Neural progenitor cell (in vitro differentiated cells): ENCODE measurements at regions not wholly inside any gene's neighbourhood (a gene's known extent, or its start where the extent isn't known, plus 50 kb on each side); places are given as distances from the start of the nearest gene placed in this dataset.

Experiments used
- DNase-seq: peaks from one replicate; pipeline ENCODE4 v3.0.0-alpha.2; 2016; ENCODE audit warnings: low spot score
- H2AFZ ChIP-seq: fragments of 200-600 bp; sonication (generic); replicated peaks from 2 replicates; pipeline ENCODE4 v1.6.1; 2016; ENCODE audit warnings: antibody characterized with exemption
- H3F3A ChIP-seq: fragments of 200-600 bp; sonication (generic); 2 replicates; pipeline ENCODE4 v1.6.1; 2016; ENCODE audit warnings: antibody characterized with exemption, low read depth
- H3K27ac ChIP-seq: fragments of 200-600 bp; sonication (generic); 2 replicates; pipeline ENCODE4 v1.5.1; 2016; ENCODE audit warnings: mild to moderate bottlenecking
- H3K27me3 ChIP-seq: fragments of 200-600 bp; sonication (generic); 2 replicates; pipeline ENCODE4 v1.6.1; 2016; ENCODE audit warnings: mild to moderate bottlenecking, moderate library complexity
- H3K36me3 ChIP-seq: fragments of 200-600 bp; sonication (generic); 2 replicates; pipeline ENCODE4 v1.5.1; 2016
- H3K4me1 ChIP-seq: fragments of 200-600 bp; sonication (generic); 2 replicates; pipeline ENCODE4 v1.6.1; 2016; ENCODE audit warnings: mixed run types
- H3K4me2 ChIP-seq: fragments of 200-600 bp; sonication (generic); 2 replicates; pipeline ENCODE4 v1.6.1; 2016
- H3K4me3 ChIP-seq: fragments of 200-600 bp; sonication (generic); 2 replicates; pipeline ENCODE4 v1.5.1; 2016
- H3K79me2 ChIP-seq: fragments of 200-600 bp; sonication (generic); 2 replicates; pipeline ENCODE4 v1.6.1; 2016; ENCODE audit warnings: low read depth
- H3K9ac ChIP-seq: fragments of 200-600 bp; sonication (generic); 2 replicates; pipeline ENCODE4 v1.6.1; 2016
- H3K9me3 ChIP-seq: fragments of 200-600 bp; sonication (generic); 2 replicates; pipeline ENCODE4 v1.5.1; 2016; ENCODE audit warnings: low read depth
- H4K20me1 ChIP-seq: fragments of 200-600 bp; sonication (generic); 2 replicates; pipeline ENCODE4 v1.6.1; 2016; ENCODE audit warnings: low read depth
- H3K27ac Mint-ChIP-seq: 3 replicates; pipeline ENCODE4 v1.8.0; 2021; ENCODE audit warnings: mixed read lengths
- H3K27me3 Mint-ChIP-seq: 2 replicates; pipeline ENCODE4 v1.8.0; 2022; ENCODE audit warnings: low read depth, mild to moderate bottlenecking, inconsistent platforms, moderate library complexity, mixed read lengths; ENCODE audit not compliant: insufficient read depth
- H3K36me3 Mint-ChIP-seq: 3 replicates; pipeline ENCODE4 v1.8.0; 2021; ENCODE audit warnings: mixed read lengths
- H3K4me1 Mint-ChIP-seq: 3 replicates; pipeline ENCODE4 v1.8.0; 2021; ENCODE audit warnings: mixed read lengths
- H3K4me3 Mint-ChIP-seq: 3 replicates; pipeline ENCODE4 v1.8.0; 2021; ENCODE audit warnings: mild to moderate bottlenecking, moderate library complexity, mixed read lengths
- H3K9me3 Mint-ChIP-seq: 3 replicates; pipeline ENCODE4 v1.8.0; 2020; ENCODE audit warnings: mixed read lengths
- EZH2 ChIP-seq: fragments of 200-600 bp; sonication (generic); IDR thresholded peaks from 2 replicates; pipeline ENCODE4 v1.6.1; 2017; ENCODE audit warnings: antibody characterized with exemption, mild to moderate bottlenecking, moderate library complexity
- EZH2phosphoT487 ChIP-seq: fragments of 200-600 bp; sonication (generic); IDR thresholded peaks from 2 replicates; pipeline ENCODE4 v1.6.1; 2017; ENCODE audit warnings: antibody characterized with exemption
- TF ChIP-seq, protein P1 (sequence below): fragments of 200-600 bp; sonication (generic); IDR thresholded peaks from 2 replicates; pipeline ENCODE4 v1.5.1; 2017; ENCODE audit warnings: antibody characterized with exemption, mild to moderate bottlenecking

DNA sequence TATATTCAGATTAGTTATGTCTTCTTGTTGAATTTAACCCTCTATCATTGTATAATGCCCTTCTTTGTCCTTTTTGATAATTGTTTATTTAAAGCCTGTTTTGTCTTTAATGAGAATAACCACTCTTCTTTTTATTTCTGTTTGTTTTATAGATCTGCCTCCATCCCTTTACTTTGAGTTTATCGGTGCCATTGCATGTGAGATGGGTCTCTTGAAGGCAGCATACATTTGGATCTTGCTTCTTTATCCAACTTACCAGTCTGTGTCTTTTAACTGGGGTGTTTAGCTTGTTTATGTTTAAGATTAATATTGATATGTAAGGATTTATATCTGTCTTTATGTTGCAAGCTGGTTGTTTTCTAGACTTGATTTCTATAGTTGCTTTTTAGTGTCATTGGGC, 115.8 kb downstream of the RTL3 start:
- Mint-ChIP-seq H3K9me3 (peaks cover 17% of the 10 kb centered on the region), H3K27ac (no peak overlapping the region), H3K36me3 (no peaks in the 10 kb centered on the region), H3K4me1 (no peaks in the 10 kb centered on the region), H3K4me3 (no peak overlapping the region), H3K27me3 (no peaks in the 10 kb centered on the region)
- Histone ChIP-seq H3K27me3 (no peaks in the 10 kb centered on the region), H3K36me3 (no peaks in the 10 kb centered on the region), H3K27ac (no peak overlapping the region), H3K9me3 (peaks cover 18% of the 10 kb centered on the region), H3K4me3 (no peak overlapping the region), H3K9ac (no peak overlapping the region), H4K20me1 (no peaks in the 10 kb centered on the region), H2AFZ (no peak overlapping the region), H3K4me1 (no peaks in the 10 kb centered on the region), H3K79me2 (no peaks in the 10 kb centered on the region), H3K4me2 (no peak overlapping the region), H3F3A (no peaks in the 10 kb centered on the region)
- DNase-seq: no peak
- TF ChIP-seq EZH2 (no peak), EZH2phosphoT487 (no peak)
- TF ChIP-seq, protein P1, sequence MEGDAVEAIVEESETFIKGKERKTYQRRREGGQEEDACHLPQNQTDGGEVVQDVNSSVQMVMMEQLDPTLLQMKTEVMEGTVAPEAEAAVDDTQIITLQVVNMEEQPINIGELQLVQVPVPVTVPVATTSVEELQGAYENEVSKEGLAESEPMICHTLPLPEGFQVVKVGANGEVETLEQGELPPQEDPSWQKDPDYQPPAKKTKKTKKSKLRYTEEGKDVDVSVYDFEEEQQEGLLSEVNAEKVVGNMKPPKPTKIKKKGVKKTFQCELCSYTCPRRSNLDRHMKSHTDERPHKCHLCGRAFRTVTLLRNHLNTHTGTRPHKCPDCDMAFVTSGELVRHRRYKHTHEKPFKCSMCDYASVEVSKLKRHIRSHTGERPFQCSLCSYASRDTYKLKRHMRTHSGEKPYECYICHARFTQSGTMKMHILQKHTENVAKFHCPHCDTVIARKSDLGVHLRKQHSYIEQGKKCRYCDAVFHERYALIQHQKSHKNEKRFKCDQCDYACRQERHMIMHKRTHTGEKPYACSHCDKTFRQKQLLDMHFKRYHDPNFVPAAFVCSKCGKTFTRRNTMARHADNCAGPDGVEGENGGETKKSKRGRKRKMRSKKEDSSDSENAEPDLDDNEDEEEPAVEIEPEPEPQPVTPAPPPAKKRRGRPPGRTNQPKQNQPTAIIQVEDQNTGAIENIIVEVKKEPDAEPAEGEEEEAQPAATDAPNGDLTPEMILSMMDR: no peak

DNA sequence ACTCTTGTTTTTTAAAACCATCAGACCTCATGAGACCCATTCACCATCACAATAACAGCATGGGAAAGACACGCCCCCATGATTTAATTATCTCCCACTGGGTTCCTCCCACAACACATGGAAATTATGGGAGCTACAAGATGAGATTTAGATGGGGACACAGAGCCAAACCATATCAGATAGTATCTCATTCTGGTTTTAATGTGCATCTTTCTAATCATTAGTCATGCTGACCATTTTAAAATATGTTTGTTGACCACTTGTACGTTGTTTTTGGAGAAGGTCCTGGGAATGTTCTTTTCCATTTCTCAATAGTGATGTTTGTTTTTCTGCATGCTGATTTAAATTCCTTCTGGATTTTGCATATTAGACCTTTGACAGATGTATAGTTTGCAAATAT, 119.0 kb downstream of the RTL3 start:
- H2AFZ ChIP-seq: no peak overlapping the region
- no peaks in the 10 kb centered on the region for H3K79me2 ChIP-seq
- peaks cover 14% of the 10 kb centered on the region for H3K9me3 ChIP-seq
- no peaks in the 10 kb centered on the region for H3K36me3 Mint-ChIP-seq
- H3K36me3 ChIP-seq: no peaks in the 10 kb centered on the region
- no peaks in the 10 kb centered on the region for H3K27me3 Mint-ChIP-seq
- no peaks in the 10 kb centered on the region for H3K27me3 ChIP-seq
- H3K27ac Mint-ChIP-seq: no peak overlapping the region
- no peak overlapping the region for H3K27ac ChIP-seq
- DNase-seq: no peak
- H4K20me1 ChIP-seq: no peaks in the 10 kb centered on the region
- H3K4me2 ChIP-seq: no peak overlapping the region
- no peak overlapping the region for H3K4me3 Mint-ChIP-seq
- no peak overlapping the region for H3K9ac ChIP-seq
- no peak overlapping the region for H3K4me3 ChIP-seq
- no peaks in the 10 kb centered on the region for H3K4me1 ChIP-seq
- H3F3A ChIP-seq: no peaks in the 10 kb centered on the region
- H3K4me1 Mint-ChIP-seq: no peaks in the 10 kb centered on the region
- peaks cover 17% of the 10 kb centered on the region for H3K9me3 Mint-ChIP-seq
- TF ChIP-seq EZH2 (no peak), EZH2phosphoT487 (no peak)
- TF ChIP-seq, protein P1: no peak

DNA sequence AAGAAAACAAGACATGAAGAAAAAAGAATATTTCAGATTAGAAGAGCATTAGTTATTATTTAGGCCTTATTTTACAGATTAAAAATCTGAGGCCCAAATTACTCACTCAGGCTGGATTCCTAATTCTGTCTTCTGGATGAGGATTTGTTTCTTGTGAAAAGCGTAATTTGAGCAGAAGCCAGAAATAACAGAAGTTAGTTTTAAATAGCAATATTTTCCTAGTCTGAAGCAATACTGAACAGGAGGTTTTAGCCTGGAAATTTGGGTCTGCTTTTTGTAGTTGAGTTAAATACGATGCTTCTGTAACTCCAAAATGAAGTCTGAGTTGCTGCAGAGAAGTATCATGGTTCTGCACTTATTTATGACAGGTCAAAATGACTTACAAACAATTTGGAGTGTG, 124.9 kb downstream of the RTL3 start:
- no peaks in the 10 kb centered on the region for H4K20me1 ChIP-seq
- H3K27ac ChIP-seq: no peak overlapping the region

More for the DNA sequence above, 124.9 kb downstream of the RTL3 start:
- Histone ChIP-seq H3F3A (no peaks in the 10 kb centered on the region), H3K4me1 (no peaks in the 10 kb centered on the region), H3K4me3 (no peak overlapping the region), H3K4me2 (no peak overlapping the region), H3K9ac (no peak overlapping the region), H3K9me3 (no peaks in the 10 kb centered on the region), H3K79me2 (no peaks in the 10 kb centered on the region), H2AFZ (no peak overlapping the region), H3K27me3 (no peaks in the 10 kb centered on the region), H3K36me3 (no peaks in the 10 kb centered on the region)
- H3K27me3 Mint-ChIP-seq: peaks cover 2% of the 10 kb centered on the region
- TF ChIP-seq, protein P1: no peak
- no peak for TF ChIP-seq EZH2phosphoT487
- TF ChIP-seq EZH2: no peak
- H3K27ac Mint-ChIP-seq: no peak overlapping the region
- no peaks in the 10 kb centered on the region for H3K36me3 Mint-ChIP-seq
- H3K4me3 Mint-ChIP-seq: no peak overlapping the region
- no peaks in the 10 kb centered on the region for H3K9me3 Mint-ChIP-seq
- no peaks in the 10 kb centered on the region for H3K4me1 Mint-ChIP-seq
- no peak for DNase-seq
